Upper lobe of left lung (tissue), 4 donors: ENCODE measurements at regions not wholly inside any gene's neighbourhood (a gene's known extent, or its start where the extent isn't known, plus 50 kb on each side); places are given as distances from the start of the nearest gene placed in this dataset.

Source experiments
- CTCF ChIP-seq, 6 experiments: fragments of 450-650 bp in 4 of 6; fragments of 200-600 bp in 2 of 6; sonication (generic) in 2 of 6; IDR thresholded peaks; one replicate each; pipeline ENCODE4 v1.5.1; 2016 to 2019; ENCODE audit warnings: antibody characterized with exemption in 6 of 6
- EP300 ChIP-seq, 4 donors: sonication (generic); formaldehyde crosslinking; IDR thresholded peaks; one replicate each; pipeline ENCODE4 v1.5.1; 2017; ENCODE audit warnings: antibody characterized with exemption in 4 of 4, control low read depth in 2 of 4
- POLR2A ChIP-seq, 4 donors: fragments of 450-650 bp; IDR thresholded peaks; one replicate each; pipeline ENCODE4 v1.5.1; 2016 to 2017; ENCODE audit warnings: antibody characterized with exemption in 4 of 4, mild to moderate bottlenecking in 2 of 4
- POLR2AphosphoS5 ChIP-seq, 2 donors: sonication (generic); formaldehyde crosslinking; IDR thresholded peaks; one replicate each; pipeline ENCODE4 v1.5.1; 2017; ENCODE audit warnings: antibody characterized with exemption in 2 of 2

- TF ChIP-seq CTCF (IDR thresholded peaks at IDR 0.05), result no peak
- no peak for TF ChIP-seq POLR2AphosphoS5 (IDR thresholded peaks at IDR 0.05)
- TF ChIP-seq POLR2A (IDR thresholded peaks at IDR 0.05), result no peak
- no peak for TF ChIP-seq EP300 (IDR thresholded peaks at IDR 0.05)
Observed at GRCh38 chr4:132910229-132910748, 238.8 kb upstream of the PCDH10 start.
